HUES64 (cell line): ENCODE measurements at regions not wholly inside any gene's neighbourhood (a gene's known extent, or its start where the extent isn't known, plus 50 kb on each side); places are given as distances from the start of the nearest gene placed in this dataset.

ENCODE experiments used
- H3K27ac ChIP-seq: 2 replicates; pipeline ENCODE4 v1.7.0; 2013; ENCODE audit warnings: low read depth, low read length, inconsistent platforms
- H3K27me3 ChIP-seq: 2 replicates; pipeline ENCODE4 v1.6.1; 2013; ENCODE audit warnings: mild to moderate bottlenecking, low read length; ENCODE audit not compliant: insufficient read depth
- H3K36me3 ChIP-seq: 2 replicates; pipeline ENCODE4 v1.6.1; 2013; ENCODE audit warnings: mild to moderate bottlenecking, low read length; ENCODE audit not compliant: insufficient read depth
- H3K4me1 ChIP-seq: 2 replicates; pipeline ENCODE4 v1.6.1; 2013; ENCODE audit warnings: mild to moderate bottlenecking, low read length, moderate library complexity; ENCODE audit not compliant: insufficient read depth
- H3K4me3 ChIP-seq: 2 replicates; pipeline ENCODE4 v1.5.1; 2013; ENCODE audit warnings: mild to moderate bottlenecking, low read length, moderate library complexity
- H3K9ac ChIP-seq: 2 replicates; pipeline ENCODE4 v1.6.1; 2013; ENCODE audit warnings: mild to moderate bottlenecking, low read depth, low read length
- H3K9me3 ChIP-seq: 2 replicates; pipeline ENCODE4 v1.6.1; 2013; ENCODE audit warnings: low read depth, low read length; ENCODE audit not compliant: insufficient read depth
- WGBS: fragments of 150-250, 120-280 bp; methylation state at CpG from one replicate; pipeline ENCODE4 v1.1.7; 2013; ENCODE audit warnings: missing lambda C conversion rate; 5-methylcytosine and 5-hydroxymethylcytosine counted together

- Histone ChIP-seq H3K27me3 (no peaks in the 10 kb centered on the region), H3K36me3 (no peaks in the 10 kb centered on the region), H3K27ac (no peak overlapping the region), H3K9ac (no peak overlapping the region), H3K4me3 (no peak overlapping the region), H3K9me3 (no peaks in the 10 kb centered on the region), H3K4me1 (peaks cover 5% of the 10 kb centered on the region; the same call in 1 of the 2 replicates)
- WGBS, result 96% methylated on average over 4 of the region's 4 CpGs
Observed at GRCh38 chr2:58879834-58880233, 638.7 kb upstream of the FANCL start.

GRCh38 chr2:58878778-58879177 lies 637.7 kb upstream of the FANCL start:
- WGBS, result 100% methylated on average over 1 of the region's 1 CpG
- Histone ChIP-seq H3K27me3 (no peaks in the 10 kb centered on the region), H3K27ac (no peak overlapping the region), H3K9me3 (no peaks in the 10 kb centered on the region), H3K4me3 (no peak overlapping the region), H3K9ac (no peak overlapping the region), H3K4me1 (peaks cover 5% of the 10 kb centered on the region; the same call in 1 of the 2 replicates), H3K36me3 (no peaks in the 10 kb centered on the region)

- H3K9ac ChIP-seq, result no peak overlapping the region
- H3K9me3 ChIP-seq, result no peaks in the 10 kb centered on the region
- no peak overlapping the region for H3K27ac ChIP-seq
- no peaks in the 10 kb centered on the region for H3K36me3 ChIP-seq
- no peak overlapping the region for H3K4me3 ChIP-seq
- H3K27me3 ChIP-seq, result no peaks in the 10 kb centered on the region
- 97% methylated on average over 2 of the region's 2 CpGs for WGBS
- peaks cover 5% of the 10 kb centered on the region; the same call in 1 of the 2 replicates for H3K4me1 ChIP-seq
Observed at GRCh38 chr2:58876126-58876525, 635.0 kb upstream of the FANCL start.

- Histone ChIP-seq H3K9ac (no peak overlapping the region), H3K36me3 (no peaks in the 10 kb centered on the region), H3K27ac (no peak overlapping the region), H3K4me3 (no peak overlapping the region), H3K4me1 (peaks cover 5% of the 10 kb centered on the region; the same call in 1 of the 2 replicates), H3K9me3 (no peaks in the 10 kb centered on the region), H3K27me3 (no peaks in the 10 kb centered on the region)
- 87% methylated on average over 4 of the region's 4 CpGs for WGBS
Observed at GRCh38 chr2:58875436-58875835, 634.3 kb upstream of the FANCL start.

- 96% methylated on average over 4 of the region's 4 CpGs for WGBS
- H3K4me1 ChIP-seq, result peaks cover 13% of the 10 kb centered on the region; the same call in 1 of the 2 replicates
- no peak overlapping the region for H3K9ac ChIP-seq
- no peaks in the 10 kb centered on the region for H3K27me3 ChIP-seq
- no peaks in the 10 kb centered on the region for H3K36me3 ChIP-seq
- H3K27ac ChIP-seq, result no peak overlapping the region
- H3K4me3 ChIP-seq, result no peak overlapping the region
- H3K9me3 ChIP-seq, result no peaks in the 10 kb centered on the region
Observed at GRCh38 chr2:58871469-58872142, 630.5 kb upstream of the FANCL start.

- Histone ChIP-seq H3K4me1 (peaks cover 21% of the 10 kb centered on the region), H3K27ac (no peak overlapping the region), H3K9ac (no peak overlapping the region), H3K9me3 (no peaks in the 10 kb centered on the region), H3K36me3 (no peaks in the 10 kb centered on the region), H3K27me3 (no peaks in the 10 kb centered on the region), H3K4me3 (no peak overlapping the region)
- 91% methylated on average over 1 of the region's 2 CpGs for WGBS
Observed at GRCh38 chr2:58870704-58871103, 629.6 kb upstream of the FANCL start.

GRCh38 chr2:58866946-58867345 lies 625.8 kb upstream of the FANCL start:
- Histone ChIP-seq H3K27ac (no peak overlapping the region), H3K9me3 (no peaks in the 10 kb centered on the region), H3K36me3 (no peaks in the 10 kb centered on the region), H3K9ac (no peak overlapping the region), H3K4me3 (no peak overlapping the region), H3K27me3 (no peaks in the 10 kb centered on the region), H3K4me1 (peaks cover 24% of the 10 kb centered on the region)
- WGBS, result 72% methylated on average over 1 of the region's 1 CpG

GRCh38 chr2:58866527-58866926 lies 625.4 kb upstream of the FANCL start:
- Histone ChIP-seq H3K9ac (no peak overlapping the region), H3K4me1 (peaks cover 24% of the 10 kb centered on the region), H3K4me3 (no peak overlapping the region), H3K36me3 (no peaks in the 10 kb centered on the region), H3K27me3 (no peaks in the 10 kb centered on the region), H3K27ac (no peak overlapping the region), H3K9me3 (no peaks in the 10 kb centered on the region)
- 60% methylated on average over 1 of the region's 1 CpG for WGBS

GRCh38 chr2:58866040-58866439 lies 624.9 kb upstream of the FANCL start:
- no peaks in the 10 kb centered on the region for H3K36me3 ChIP-seq
- 3% methylated on average over 6 of the region's 6 CpGs for WGBS
- H3K27me3 ChIP-seq, result no peaks in the 10 kb centered on the region
- no peak overlapping the region for H3K4me3 ChIP-seq
- peaks cover 24% of the 10 kb centered on the region for H3K4me1 ChIP-seq
- H3K9ac ChIP-seq, result no peak overlapping the region
- H3K9me3 ChIP-seq, result no peaks in the 10 kb centered on the region
- H3K27ac ChIP-seq, result no peak overlapping the region

- H3K27me3 ChIP-seq, result no peaks in the 10 kb centered on the region
- no peaks in the 10 kb centered on the region for H3K36me3 ChIP-seq
- no peak overlapping the region for H3K9ac ChIP-seq
- no peak overlapping the region for H3K4me3 ChIP-seq
- H3K9me3 ChIP-seq, result no peaks in the 10 kb centered on the region
- 82% methylated on average over 1 of the region's 1 CpG for WGBS
- no peak overlapping the region for H3K27ac ChIP-seq
- peaks cover 24% of the 10 kb centered on the region for H3K4me1 ChIP-seq
Observed at GRCh38 chr2:58865436-58865835, 624.3 kb upstream of the FANCL start.

GRCh38 chr2:58862244-58862643 lies 621.1 kb upstream of the FANCL start:
- no peak overlapping the region for H3K27ac ChIP-seq
- no peaks in the 10 kb centered on the region for H3K27me3 ChIP-seq
- WGBS, result 88% methylated on average over 3 of the region's 3 CpGs
- no peak overlapping the region for H3K9ac ChIP-seq
- H3K9me3 ChIP-seq, result peaks cover 4% of the 10 kb centered on the region; the same call in 1 of the 2 replicates
- H3K4me3 ChIP-seq, result no peak overlapping the region
- peaks cover 23% of the 10 kb centered on the region for H3K4me1 ChIP-seq
- no peaks in the 10 kb centered on the region for H3K36me3 ChIP-seq

- no peak overlapping the region for H3K4me3 ChIP-seq
Observed at GRCh38 chr2:58860586-58860985, 619.5 kb upstream of the FANCL start.

More at GRCh38 chr2:58860586-58860985, 619.5 kb upstream of the FANCL start:
- Histone ChIP-seq H3K27ac (no peak overlapping the region), H3K9ac (no peak overlapping the region), H3K4me1 (peaks cover 7% of the 10 kb centered on the region), H3K27me3 (no peaks in the 10 kb centered on the region), H3K9me3 (peaks cover 4% of the 10 kb centered on the region; the same call in 1 of the 2 replicates), H3K36me3 (no peaks in the 10 kb centered on the region)
- WGBS, result no CpG with 5 or more reads among the region's 1 CpG
